ENCODE measurements at regions not wholly inside any gene's neighbourhood (a gene's known extent, or its start where the extent isn't known, plus 50 kb on each side); places are given as distances from the start of the nearest gene placed in this dataset.

GRCh38 chr2:513981-514706 lies 163.1 kb downstream of the TMEM18 start:
- no peak for TF ChIP-seq CTCF (IDR thresholded peaks at IDR 0.05; ENCODE audit: low read depth, low read length, missing control alignments)
- DNase-seq (ENCODE audit: low read depth): no peak
- no peak overlapping the region for H3K4me3 ChIP-seq (ENCODE audit: low read depth, low read length)

- DNase-seq (ENCODE audit: low read depth): no peak
- no peak overlapping the region for H3K4me3 ChIP-seq (ENCODE audit: low read depth, low read length)
- no peak for TF ChIP-seq CTCF (IDR thresholded peaks at IDR 0.05; ENCODE audit: low read depth, low read length, missing control alignments)
Measured at GRCh38 chr2:510839-511238, 166.4 kb downstream of the TMEM18 start.

GRCh38 chr2:509888-510287 lies 167.3 kb downstream of the TMEM18 start:
- H3K4me3 ChIP-seq (ENCODE audit: low read depth, low read length): no peak overlapping the region
- no peak for TF ChIP-seq CTCF (IDR thresholded peaks at IDR 0.05; ENCODE audit: low read depth, low read length, missing control alignments)
- DNase-seq (ENCODE audit: low read depth): no peak

- no peak for DNase-seq (ENCODE audit: low read depth)
- no peak overlapping the region for H3K4me3 ChIP-seq (ENCODE audit: low read depth, low read length)
- TF ChIP-seq CTCF (IDR thresholded peaks at IDR 0.05; ENCODE audit: low read depth, low read length, missing control alignments): no peak
Measured at GRCh38 chr2:508121-508520, 169.1 kb downstream of the TMEM18 start.

- no peak for DNase-seq (ENCODE audit: low read depth)
- no peak overlapping the region for H3K4me3 ChIP-seq (ENCODE audit: low read depth, low read length)
- TF ChIP-seq CTCF (IDR thresholded peaks at IDR 0.05; ENCODE audit: low read depth, low read length, missing control alignments): no peak
Measured at GRCh38 chr2:506866-507265, 170.3 kb downstream of the TMEM18 start.

GRCh38 chr2:506451-506850 lies 170.8 kb downstream of the TMEM18 start:
- no peak for TF ChIP-seq CTCF (IDR thresholded peaks at IDR 0.05; ENCODE audit: low read depth, low read length, missing control alignments)
- DNase-seq (ENCODE audit: low read depth): no peak
- no peak overlapping the region for H3K4me3 ChIP-seq (ENCODE audit: low read depth, low read length)

GRCh38 chr2:505941-506340 lies 171.3 kb downstream of the TMEM18 start:
- no peak for TF ChIP-seq CTCF (IDR thresholded peaks at IDR 0.05; ENCODE audit: low read depth, low read length, missing control alignments)
- no peak overlapping the region for H3K4me3 ChIP-seq (ENCODE audit: low read depth, low read length)
- no peak for DNase-seq (ENCODE audit: low read depth)

All from GM12864 (cell line).